Ovary (tissue), 3 donors: ENCODE measurements at regions not wholly inside any gene's neighbourhood (a gene's known extent, or its start where the extent isn't known, plus 50 kb on each side); places are given as distances from the start of the nearest gene placed in this dataset.

Experiments
- CTCF ChIP-seq, 3 donors: fragments of 450-650 bp in 2 of 3; fragments of 200-600 bp in 1 of 3; IDR thresholded peaks; one replicate each; pipeline versions ENCODE4 v1.5.1 to v1.8.0; 2016 to 2022; ENCODE audit warnings: antibody characterized with exemption in 3 of 3, mild to moderate bottlenecking in 1 of 3
- EP300 ChIP-seq: sonication (generic); formaldehyde crosslinking; IDR thresholded peaks from one replicate; pipeline ENCODE4 v1.6.1; 2017; ENCODE audit warnings: antibody characterized with exemption
- donor health status: DM: no; HTN: no; CAD: no.

DNA sequence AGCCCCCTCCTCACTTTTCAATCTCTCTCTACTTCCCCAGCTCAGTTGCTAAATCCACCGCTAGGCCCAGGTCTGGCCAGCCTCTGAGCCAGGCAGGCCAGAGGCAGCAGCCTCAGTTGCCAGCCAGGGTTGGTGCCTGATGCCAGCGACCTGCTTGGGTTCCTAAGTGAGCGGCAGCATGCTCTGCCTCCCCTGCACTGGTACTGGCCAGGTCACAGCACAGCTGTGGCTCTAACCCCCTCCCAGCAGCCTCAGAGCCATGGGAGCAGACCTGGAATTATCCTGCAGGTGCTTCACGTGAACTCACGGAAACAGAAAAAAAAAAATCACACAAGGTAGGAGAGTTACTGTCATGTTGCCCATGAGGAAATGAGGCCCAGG is 82.5 kb upstream of the ATF3 start:
- TF ChIP-seq CTCF (IDR thresholded peaks at IDR 0.05), result no peak
- no peak for TF ChIP-seq EP300
